K562 (cell line): ENCODE measurements at regions not wholly inside any gene's neighbourhood (a gene's known extent, or its start where the extent isn't known, plus 50 kb on each side); places are given as distances from the start of the nearest gene placed in this dataset.

Experiments used
- CTCF ChIP-seq, 3 experiments: IDR thresholded peaks in 2 of 3; conservative IDR thresholded peaks in 1 of 3; 2 replicates each; pipeline ENCODE4 v1.5.1; 2011 to 2012; ENCODE audit warnings: low read length in 3 of 3, mild to moderate bottlenecking in 3 of 3, control low read depth in 2 of 3, improper control_type of control experiment in 1 of 3, inconsistent platforms in 1 of 3, low read depth in 1 of 3, mixed read lengths in 1 of 3, moderate library complexity in 1 of 3; ENCODE audit not compliant: insufficient read depth in 2 of 3
- ESRRA ChIP-seq: fragments of 450-650 bp; IDR thresholded peaks from 2 replicates; pipeline ENCODE4 v1.6.1; 2014; ENCODE audit warnings: low read depth, mild to moderate bottlenecking, moderate library complexity, borderline replicate concordance
- FOXJ3 ChIP-seq: sonication (generic); formaldehyde crosslinking; IDR thresholded peaks from 2 replicates; pipeline ENCODE4 v1.4.0; 2020; ENCODE audit warnings: mild to moderate bottlenecking, missing genetic modification reagents
- HMG20B ChIP-seq: fragments of 250-450 bp; sonication (Bioruptor Pico); IDR thresholded peaks from 2 replicates; pipeline ENCODE4 v1.5.0; 2021; ENCODE audit warnings: mild to moderate bottlenecking
- HNRNPUL1 ChIP-seq: fragments of 200-400 bp; formaldehyde crosslinking; IDR thresholded peaks from 2 replicates; pipeline ENCODE4 v1.6.1; 2017; ENCODE audit warnings: low read length
- KLF16 ChIP-seq: IDR thresholded peaks from 2 replicates; pipeline ENCODE4 v1.6.1; 2016; ENCODE audit warnings: antibody characterized with exemption
- MEIS2 ChIP-seq: fragments of 450-650 bp; IDR thresholded peaks from 2 replicates; pipeline ENCODE4 v1.6.1; 2014; ENCODE audit warnings: mild to moderate bottlenecking; ENCODE audit not compliant: partially characterized antibody
- MIER1 ChIP-seq: fragments of 450-650 bp; IDR thresholded peaks from 2 replicates; pipeline ENCODE4 v1.6.1; 2016; ENCODE audit warnings: antibody characterized with exemption, mild to moderate bottlenecking, low read depth
- NR2C2 ChIP-seq, 2 experiments: fragments of 200-800 bp in 1 of 2; sonication (Bioruptor generic) in 1 of 2; sonication (generic) in 1 of 2; formaldehyde crosslinking in 1 of 2; IDR thresholded peaks; 2 replicates each; pipeline versions ENCODE4 v1.6.1 to v1.8.0; 2016 to 2022; ENCODE audit warnings: mild to moderate bottlenecking in 1 of 2, missing compliant biosample characterization in 1 of 2, missing genetic modification characterization in 1 of 2, missing genetic modification reagents in 1 of 2
- SIN3A ChIP-seq, 2 experiments: fragments of 150-350 bp in 1 of 2; IDR thresholded peaks; 2 replicates each; pipeline ENCODE4 v1.6.1; 2011 to 2016; ENCODE audit warnings: borderline replicate concordance in 2 of 2, low read depth in 2 of 2, low read length in 2 of 2, mild to moderate bottlenecking in 2 of 2, moderate library complexity in 2 of 2; ENCODE audit not compliant: control insufficient read depth in 1 of 2
- SRSF9 ChIP-seq: fragments of 200-400 bp; formaldehyde crosslinking; IDR thresholded peaks from 2 replicates; pipeline ENCODE4 v1.6.1; 2017; ENCODE audit warnings: low read depth, low read length, borderline replicate concordance
- TRIM28 ChIP-seq: fragments of 450-650 bp; IDR thresholded peaks from 2 replicates; pipeline ENCODE4 v1.6.1; 2017
- ZBTB49 ChIP-seq: sonication (generic); formaldehyde crosslinking; IDR thresholded peaks from 2 replicates; pipeline ENCODE4 v1.8.0; 2022; ENCODE audit warnings: missing genetic modification reagents, mild to moderate bottlenecking, borderline replicate concordance
- ZNF274 ChIP-seq: IDR thresholded peaks from 2 replicates; pipeline ENCODE4 v1.6.1; 2011; ENCODE audit warnings: low read depth, mild to moderate bottlenecking, low read length, moderate library complexity, borderline replicate concordance

GRCh38 chr7:1296356-1296981, 63.8 kb downstream of the UNCX start:
- TF ChIP-seq NR2C2 (CRISPR knock-in tag; IDR thresholded peaks at IDR 0.05) (no peak), NR2C2 (tag; IDR thresholded peaks at IDR 0.05) (no peak), ZBTB49 (no peak), CTCF (IDR thresholded peaks at IDR 0.05 in 2 of 3, conservative IDR thresholded peaks at IDR 0.05 in 1 of 3; ENCODE audit: insufficient read depth in 2 of 3, low read depth in 1 of 3, low read length in 3 of 3) (no peak), SRSF9 (no peak), MEIS2 (no peak), TRIM28 (no peak), KLF16 (no peak), SIN3A (IDR thresholded peaks at IDR 0.05; ENCODE audit: borderline replicate concordance in 2 of 2, control insufficient read depth in 1 of 2, low read depth in 2 of 2, low read length in 2 of 2) (no peak), ZNF274 (no peak), FOXJ3 (CRISPR knock-in tag) (no peak), HMG20B (no peak), MIER1 (no peak), HNRNPUL1 (no peak), ESRRA (no peak)
